GM18508 (cell line): ENCODE measurements at regions not wholly inside any gene's neighbourhood (a gene's known extent, or its start where the extent isn't known, plus 50 kb on each side); places are given as distances from the start of the nearest gene placed in this dataset.

ENCODE experiments used
- ATAC-seq: cut with Tn5 transposase; IDR thresholded peaks from one replicate; pipeline ENCODE4 v1.9.1; 2021; ENCODE audit warnings: moderate number of reproducible peaks; ENCODE audit not compliant: insufficient read depth, unreplicated experiment

GRCh38 chr3:30162579-30162978 is 443.8 kb upstream of the TGFBR2 start:
- no peak for ATAC-seq

GRCh38 chr3:30166535-30166934 is 439.9 kb upstream of the TGFBR2 start:
- no peak for ATAC-seq

- no peak for ATAC-seq
Measured at GRCh38 chr3:30167541-30168011, 438.8 kb upstream of the TGFBR2 start.

- ATAC-seq: no peak
Measured at GRCh38 chr3:30169487-30169886, 436.9 kb upstream of the TGFBR2 start.

GRCh38 chr3:30170681-30171438 is 435.5 kb upstream of the TGFBR2 start:
- no peak for ATAC-seq

- no peak for ATAC-seq
Measured at GRCh38 chr3:30174357-30174756, 432.0 kb upstream of the TGFBR2 start.

- ATAC-seq: no peak
Measured at GRCh38 chr3:30180310-30181177, 425.9 kb upstream of the TGFBR2 start.

GRCh38 chr3:30181178-30181465 is 425.3 kb upstream of the TGFBR2 start:
- ATAC-seq: no peak

GRCh38 chr3:30181581-30181980 is 424.8 kb upstream of the TGFBR2 start:
- no peak for ATAC-seq

GRCh38 chr3:30183421-30183820 is 423.0 kb upstream of the TGFBR2 start:
- no peak for ATAC-seq

GRCh38 chr3:30184091-30184810 is 422.1 kb upstream of the TGFBR2 start:
- ATAC-seq: no peak

GRCh38 chr3:30185872-30186271 is 420.5 kb upstream of the TGFBR2 start:
- no peak for ATAC-seq

GRCh38 chr3:30186741-30187219 is 419.6 kb upstream of the TGFBR2 start:
- ATAC-seq: no peak

- ATAC-seq: no peak
Measured at GRCh38 chr3:30187366-30187765, 419.0 kb upstream of the TGFBR2 start.

- ATAC-seq: no peak
Measured at GRCh38 chr3:30188713-30189112, 417.7 kb upstream of the TGFBR2 start.

GRCh38 chr3:30189900-30190299 is 416.5 kb upstream of the TGFBR2 start:
- no peak for ATAC-seq

- no peak for ATAC-seq
Measured at GRCh38 chr3:30193625-30194044, 412.8 kb upstream of the TGFBR2 start.

GRCh38 chr3:30195352-30195751 is 411.0 kb upstream of the TGFBR2 start:
- no peak for ATAC-seq

GRCh38 chr3:30198162-30198561 is 408.2 kb upstream of the TGFBR2 start:
- no peak for ATAC-seq

GRCh38 chr3:30199096-30199759 is 407.2 kb upstream of the TGFBR2 start:
- ATAC-seq: no peak
